ENCODE measurements at regions not wholly inside any gene's neighbourhood (a gene's known extent, or its start where the extent isn't known, plus 50 kb on each side); places are given as distances from the start of the nearest gene placed in this dataset.

- DNase-seq, result no peak
- TF ChIP-seq POLR2AphosphoS5 (IDR thresholded peaks at IDR 0.05) (no peak), CTCF (IDR thresholded peaks at IDR 0.05) (no peak), POLR2A (IDR thresholded peaks at IDR 0.05) (no peak), EP300 (IDR thresholded peaks at IDR 0.05) (no peak)
- intact Hi-C loops (cut with DNase I; ENCODE audit: low total_unique reads), result no loop called here
- H3K27ac ChIP-seq, result no peak overlapping the region
- no peaks in the 10 kb centered on the region for H3K27me3 ChIP-seq
- no peaks in the 10 kb centered on the region for H3K4me1 ChIP-seq
- no peak overlapping the region for H3K4me3 ChIP-seq
- 88 to 95% (median 93%) methylated on average over 14 of the region's 14 CpGs for WGBS, 5 donors
- no peaks in the 10 kb centered on the region for H3K9me3 ChIP-seq
- H3K36me3 ChIP-seq, result no peaks in the 10 kb centered on the region
These were observed 100.0 kb upstream of the LRIG3 start for GRCh38 chr12:59020073-59020946.

- WGBS, 5 donors, result 93 to 100% (median 96%) methylated on average over 1 of the region's 1 CpG
- Histone ChIP-seq H3K27ac (no peak overlapping the region), H3K4me1 (no peaks in the 10 kb centered on the region), H3K36me3 (no peaks in the 10 kb centered on the region), H3K27me3 (no peaks in the 10 kb centered on the region), H3K4me3 (no peak overlapping the region), H3K9me3 (no peaks in the 10 kb centered on the region)
- TF ChIP-seq EP300 (IDR thresholded peaks at IDR 0.05), result no peak
- TF ChIP-seq CTCF (IDR thresholded peaks at IDR 0.05), result no peak
- TF ChIP-seq POLR2A (IDR thresholded peaks at IDR 0.05), result no peak
- TF ChIP-seq POLR2AphosphoS5 (IDR thresholded peaks at IDR 0.05), result no peak
- no peak for DNase-seq
- intact Hi-C loops (cut with DNase I; ENCODE audit: low total_unique reads), result no loop called here
These were observed 94.6 kb upstream of the LRIG3 start for GRCh38 chr12:59014885-59015284.

DNA sequence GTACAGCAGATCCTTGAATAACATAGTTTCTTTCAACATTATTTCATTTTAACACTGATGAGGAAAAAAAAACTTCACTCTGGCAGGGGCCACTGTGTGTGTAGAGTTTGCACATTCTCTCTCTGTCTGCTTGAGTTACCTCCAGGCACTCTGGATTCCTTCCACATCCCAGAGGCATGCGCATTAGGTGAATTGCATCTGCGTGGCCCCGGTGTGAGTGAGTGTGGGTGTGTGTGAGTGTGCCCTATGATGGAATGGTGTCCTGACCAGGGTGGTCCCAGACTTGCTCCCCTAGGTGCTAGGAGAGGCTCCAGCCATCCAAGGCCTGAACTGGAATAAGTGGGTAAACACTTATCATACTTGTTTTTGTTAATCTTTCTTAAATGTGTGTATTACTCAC lies 90.6 kb upstream of the LRIG3 start:
- Histone ChIP-seq H3K27me3 (no peaks in the 10 kb centered on the region), H3K27ac (no peak overlapping the region), H3K36me3 (no peaks in the 10 kb centered on the region), H3K4me3 (no peak overlapping the region), H3K4me1 (no peaks in the 10 kb centered on the region), H3K9me3 (no peaks in the 10 kb centered on the region)
- WGBS, 5 donors, result 84 to 97% (median 94%) methylated on average over 3 of the region's 3 CpGs
- no peak for TF ChIP-seq EP300 (IDR thresholded peaks at IDR 0.05)
- no peak for TF ChIP-seq CTCF (IDR thresholded peaks at IDR 0.05)
- no peak for TF ChIP-seq POLR2AphosphoS5 (IDR thresholded peaks at IDR 0.05)
- DNase-seq, result no peak
- intact Hi-C loops (cut with DNase I; ENCODE audit: low total_unique reads), result no loop called here

- Histone ChIP-seq H3K9me3 (no peaks in the 10 kb centered on the region), H3K36me3 (no peaks in the 10 kb centered on the region), H3K4me1 (no peaks in the 10 kb centered on the region), H3K27me3 (no peaks in the 10 kb centered on the region), H3K27ac (no peak overlapping the region), H3K4me3 (no peak overlapping the region)
- DNase-seq, result no peak
- WGBS, 5 donors, result 86 to 96% (median 94%) methylated on average over 5 of the region's 5 CpGs
- intact Hi-C loops (cut with DNase I; ENCODE audit: low total_unique reads), result no loop called here
- no peak for TF ChIP-seq POLR2A (IDR thresholded peaks at IDR 0.05)
- no peak for TF ChIP-seq EP300 (IDR thresholded peaks at IDR 0.05)
- no peak for TF ChIP-seq CTCF (IDR thresholded peaks at IDR 0.05)
- TF ChIP-seq POLR2AphosphoS5 (IDR thresholded peaks at IDR 0.05), result no peak
These were observed 89.8 kb upstream of the LRIG3 start for GRCh38 chr12:59010118-59010517.

All from stomach (tissue), 8 donors.